C4-2B (cell line): ENCODE measurements at regions not wholly inside any gene's neighbourhood (a gene's known extent, or its start where the extent isn't known, plus 50 kb on each side); places are given as distances from the start of the nearest gene placed in this dataset.
A peak's percentile ranks its signal among the peaks of the same experiment; 100 is the strongest.
"Not testable (repeated sequence)": the region's sequence is repeated elsewhere in the genome, so short reads cannot be mapped to it uniquely, and the experiment has no call there.

ENCODE experiments used
- ZFX ChIP-seq: fragments of 450-650 bp; IDR thresholded peaks from 2 replicates; pipeline ENCODE4 v1.6.1; 2017
- TF ChIP-seq, protein P1 (sequence below): fragments of 450-650 bp; conservative IDR thresholded peaks from 2 replicates; pipeline ENCODE4 v1.5.1; 2017; ENCODE audit warnings: mild to moderate bottlenecking

DNA sequence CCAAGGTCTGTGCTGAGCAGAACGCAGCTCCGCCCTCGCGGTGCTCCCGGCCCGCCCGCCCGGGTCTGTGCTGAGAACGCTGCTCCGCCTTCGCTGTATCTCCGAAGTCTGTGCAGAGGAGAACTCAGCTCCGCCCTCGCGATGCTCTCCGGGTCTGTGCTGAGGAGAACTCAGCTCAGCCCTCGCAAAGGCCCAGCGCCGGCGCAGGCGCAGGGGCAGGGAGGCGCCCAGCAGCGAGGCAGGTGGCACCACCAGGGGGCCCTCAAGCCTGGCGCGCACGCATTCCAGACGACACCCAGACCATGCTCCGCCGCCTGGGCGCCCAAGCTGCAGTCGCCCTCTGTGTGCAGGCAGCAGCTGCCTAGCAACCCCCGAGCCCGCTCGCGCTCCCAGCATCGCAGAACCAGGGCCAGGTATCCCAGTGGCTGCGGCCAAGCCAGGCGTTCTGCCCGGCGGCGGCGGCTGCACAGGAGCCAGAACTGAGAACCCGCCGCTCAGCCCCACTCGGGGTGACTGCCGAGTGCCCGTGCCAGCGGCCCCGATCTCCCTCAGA lies 672.1 kb upstream of the DEFB115 start:
- TF ChIP-seq, protein P1, sequence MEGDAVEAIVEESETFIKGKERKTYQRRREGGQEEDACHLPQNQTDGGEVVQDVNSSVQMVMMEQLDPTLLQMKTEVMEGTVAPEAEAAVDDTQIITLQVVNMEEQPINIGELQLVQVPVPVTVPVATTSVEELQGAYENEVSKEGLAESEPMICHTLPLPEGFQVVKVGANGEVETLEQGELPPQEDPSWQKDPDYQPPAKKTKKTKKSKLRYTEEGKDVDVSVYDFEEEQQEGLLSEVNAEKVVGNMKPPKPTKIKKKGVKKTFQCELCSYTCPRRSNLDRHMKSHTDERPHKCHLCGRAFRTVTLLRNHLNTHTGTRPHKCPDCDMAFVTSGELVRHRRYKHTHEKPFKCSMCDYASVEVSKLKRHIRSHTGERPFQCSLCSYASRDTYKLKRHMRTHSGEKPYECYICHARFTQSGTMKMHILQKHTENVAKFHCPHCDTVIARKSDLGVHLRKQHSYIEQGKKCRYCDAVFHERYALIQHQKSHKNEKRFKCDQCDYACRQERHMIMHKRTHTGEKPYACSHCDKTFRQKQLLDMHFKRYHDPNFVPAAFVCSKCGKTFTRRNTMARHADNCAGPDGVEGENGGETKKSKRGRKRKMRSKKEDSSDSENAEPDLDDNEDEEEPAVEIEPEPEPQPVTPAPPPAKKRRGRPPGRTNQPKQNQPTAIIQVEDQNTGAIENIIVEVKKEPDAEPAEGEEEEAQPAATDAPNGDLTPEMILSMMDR, result peak; percentile 82
- TF ChIP-seq ZFX, result not testable (repeated sequence)
